Thoracic aorta (tissue), 2 donors: ENCODE measurements at regions not wholly inside any gene's neighbourhood (a gene's known extent, or its start where the extent isn't known, plus 50 kb on each side); places are given as distances from the start of the nearest gene placed in this dataset.

Experiments
- ATAC-seq: fragments of 150-250 bp; one replicate; pipeline ENCODE4 v1.8.0; 2017; ENCODE audit warnings: low read depth; ENCODE audit not compliant: insufficient number of reproducible peaks, low FRiP score
- DNase-seq: peaks from one replicate; pipeline ENCODE4 v3.0.0-alpha.2; 2020; ENCODE audit warnings: low spot score
- H3K27ac ChIP-seq, 2 donors: fragments of 200-600 bp; sonication (generic); 1 replicate in 1 of 2; 2 replicates in 1 of 2; pipeline ENCODE4 v1.5.1; 2016; ENCODE audit warnings: mild to moderate bottlenecking in 2 of 2, moderate library complexity in 2 of 2
- H3K27me3 ChIP-seq: fragments of 200-600 bp; sonication (generic); replicated peaks from 2 replicates; pipeline ENCODE4 v1.6.0; 2016; ENCODE audit warnings: mild to moderate bottlenecking; ENCODE audit not compliant: insufficient read depth
- H3K36me3 ChIP-seq: fragments of 200-600 bp; sonication (generic); one replicate; pipeline ENCODE4 v1.5.1; 2016
- H3K4me1 ChIP-seq, 2 donors: fragments of 200-600 bp; sonication (generic); 1 replicate in 1 of 2; 2 replicates in 1 of 2; pipeline versions ENCODE4 v1.5.1 to v1.6.0; 2016; ENCODE audit warnings: low read depth in 2 of 2, mild to moderate bottlenecking in 1 of 2; ENCODE audit not compliant: control insufficient read depth in 1 of 2
- H3K4me3 ChIP-seq: fragments of 200-600 bp; sonication (generic); 2 replicates; pipeline ENCODE4 v1.5.1; 2016; ENCODE audit warnings: mild to moderate bottlenecking
- H3K9me3 ChIP-seq: fragments of 200-600 bp; sonication (generic); 2 replicates; pipeline ENCODE4 v1.5.1; 2016
- CTCF ChIP-seq: fragments of 200-600 bp; sonication (generic); IDR thresholded peaks from one replicate; pipeline ENCODE4 v1.5.1; 2019; ENCODE audit warnings: antibody characterized with exemption

DNA sequence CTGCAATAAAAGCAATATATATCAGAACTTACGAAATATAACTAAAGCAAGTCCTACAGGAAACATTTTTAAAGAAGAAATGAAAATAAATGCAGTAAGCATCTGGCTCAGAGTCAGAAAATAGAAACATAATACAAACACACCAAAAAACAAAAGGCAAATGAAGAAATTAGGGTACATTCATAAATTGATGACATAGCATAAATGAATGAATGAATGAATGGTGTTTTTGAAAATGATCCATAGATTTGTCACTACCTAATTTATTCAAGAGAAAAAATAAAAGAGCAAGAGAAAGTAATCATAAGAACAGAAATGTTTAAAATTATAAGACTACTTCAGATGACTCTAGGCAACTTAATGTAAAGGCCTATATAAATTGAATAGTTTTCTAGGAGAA lies 226.1 kb upstream of the CDH20 start:
- no peak for DNase-seq
- no peak for TF ChIP-seq CTCF
- H3K9me3 ChIP-seq: no peaks in the 10 kb centered on the region
- H3K4me3 ChIP-seq: no peak overlapping the region
- no peaks in the 10 kb centered on the region for H3K4me1 ChIP-seq
- no peak overlapping the region for H3K27ac ChIP-seq
- ATAC-seq: no peak
- H3K27me3 ChIP-seq: no peaks in the 10 kb centered on the region
- H3K36me3 ChIP-seq: no peaks in the 10 kb centered on the region

GRCh38 chr18:61108706-61109105 lies 224.5 kb upstream of the CDH20 start:
- DNase-seq: no peak
- H3K27me3 ChIP-seq: no peaks in the 10 kb centered on the region

GRCh38 chr18:61123309-61123708 lies 209.9 kb upstream of the CDH20 start:
- no peak for TF ChIP-seq CTCF
- Histone ChIP-seq H3K36me3 (no peaks in the 10 kb centered on the region), H3K27ac (no peak overlapping the region), H3K4me3 (no peak overlapping the region), H3K27me3 (no peaks in the 10 kb centered on the region), H3K9me3 (no peaks in the 10 kb centered on the region), H3K4me1 (no peaks in the 10 kb centered on the region)
- ATAC-seq: no peak
- DNase-seq: no peak

More at GRCh38 chr18:61108706-61109105, 224.5 kb upstream of the CDH20 start:
- Histone ChIP-seq H3K27ac (no peak overlapping the region), H3K9me3 (no peaks in the 10 kb centered on the region), H3K4me3 (no peak overlapping the region), H3K4me1 (no peaks in the 10 kb centered on the region), H3K36me3 (no peaks in the 10 kb centered on the region)
- TF ChIP-seq CTCF: no peak
- no peak for ATAC-seq

DNA sequence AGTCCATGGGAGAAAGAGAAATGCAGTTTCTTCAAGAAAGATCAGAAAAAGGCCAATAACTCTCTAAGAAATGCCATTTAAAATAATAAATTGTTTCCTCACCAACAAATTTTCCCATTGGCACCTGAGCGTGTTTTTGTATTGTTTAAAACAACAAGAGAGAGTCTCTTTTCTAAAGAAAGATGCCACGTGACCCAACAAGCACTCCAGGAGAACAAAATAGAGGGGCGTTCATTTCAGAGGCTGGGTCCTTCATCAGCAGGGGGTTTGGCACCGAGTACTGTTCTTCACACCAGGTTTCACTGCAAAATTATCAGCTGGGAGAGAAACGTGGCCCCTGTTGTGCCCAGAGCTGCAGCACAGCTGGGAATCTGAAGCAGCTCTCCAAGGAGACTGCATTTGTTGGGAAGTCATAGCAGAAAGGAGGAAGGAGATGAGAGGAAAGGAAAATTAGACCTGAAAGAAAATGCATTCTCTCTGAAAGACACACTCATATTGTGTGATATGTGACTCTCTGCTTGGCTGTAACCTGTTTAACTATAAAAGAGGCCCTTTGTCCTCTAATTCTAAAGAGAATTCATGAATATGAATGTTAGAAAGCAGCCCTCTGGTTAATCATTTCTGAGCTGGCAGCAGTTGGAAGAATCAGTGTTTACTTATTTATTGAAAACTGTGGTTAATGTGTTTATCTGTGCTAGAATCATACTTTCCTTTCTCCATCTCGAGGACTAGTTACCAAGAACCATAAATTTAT lies 205.3 kb upstream of the CDH20 start:
- no peak for DNase-seq
- ATAC-seq: no peak
- H3K36me3 ChIP-seq: no peaks in the 10 kb centered on the region
- H3K4me1 ChIP-seq: no peaks in the 10 kb centered on the region
- no peaks in the 10 kb centered on the region for H3K9me3 ChIP-seq
- TF ChIP-seq CTCF: no peak
- H3K4me3 ChIP-seq: no peak overlapping the region
- H3K27me3 ChIP-seq: no peaks in the 10 kb centered on the region
- H3K27ac ChIP-seq: no peak overlapping the region

DNA sequence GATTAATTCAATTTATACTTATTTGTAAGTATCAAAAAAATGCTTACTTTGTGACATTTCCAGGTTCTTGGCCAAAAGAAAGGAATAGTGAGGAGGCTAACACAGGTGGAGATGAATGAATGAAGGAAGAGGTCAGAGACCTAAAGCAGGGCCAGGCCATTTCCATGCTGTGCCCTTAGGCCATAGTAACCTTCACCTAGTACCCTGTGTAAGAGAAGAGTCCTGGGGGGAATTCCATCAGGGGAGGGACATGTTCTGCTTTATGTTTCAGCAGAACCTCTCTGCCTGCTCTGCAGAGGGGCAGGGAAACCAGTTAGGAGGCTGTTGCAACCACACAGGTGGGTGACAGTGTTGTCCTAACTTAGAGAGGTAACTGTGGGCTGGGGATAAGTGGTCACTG lies 204.2 kb upstream of the CDH20 start:
- no peaks in the 10 kb centered on the region for H3K9me3 ChIP-seq
- no peak for DNase-seq
- no peaks in the 10 kb centered on the region for H3K4me1 ChIP-seq
- ATAC-seq: no peak
- no peaks in the 10 kb centered on the region for H3K36me3 ChIP-seq
- TF ChIP-seq CTCF: no peak
- H3K27ac ChIP-seq: no peak overlapping the region
- no peaks in the 10 kb centered on the region for H3K27me3 ChIP-seq
- no peak overlapping the region for H3K4me3 ChIP-seq
